Skeletal muscle satellite cell (primary cell): ENCODE measurements at regions not wholly inside any gene's neighbourhood (a gene's known extent, or its start where the extent isn't known, plus 50 kb on each side); places are given as distances from the start of the nearest gene placed in this dataset.

ENCODE experiments used
- H3K27me3 ChIP-seq: 2 replicates; pipeline ENCODE4 v1.7.0; 2013; ENCODE audit warnings: low read length; ENCODE audit not compliant: control insufficient read depth, insufficient read depth
- H3K36me3 ChIP-seq: 2 replicates; pipeline ENCODE4 v1.7.0; 2013; ENCODE audit warnings: mild to moderate bottlenecking, control low read depth, low read length; ENCODE audit not compliant: insufficient read depth
- H3K4me1 ChIP-seq: 2 replicates; pipeline ENCODE4 v1.7.0; 2013; ENCODE audit warnings: low read length; ENCODE audit not compliant: control insufficient read depth, insufficient read depth
- H3K4me2 ChIP-seq: 2 replicates; pipeline ENCODE4 v1.7.0; 2013; ENCODE audit warnings: mild to moderate bottlenecking, low read length
- H3K4me3 ChIP-seq: 2 replicates; pipeline ENCODE4 v1.7.0; 2013; ENCODE audit warnings: low read length
- H3K9ac ChIP-seq: 2 replicates; pipeline ENCODE4 v1.7.0; 2013; ENCODE audit warnings: mild to moderate bottlenecking, low read depth, low read length, moderate library complexity
- H3K9me3 ChIP-seq: replicated peaks from 2 replicates; pipeline ENCODE4 v1.7.0; 2013; ENCODE audit warnings: mild to moderate bottlenecking, control low read depth, low read length

DNA sequence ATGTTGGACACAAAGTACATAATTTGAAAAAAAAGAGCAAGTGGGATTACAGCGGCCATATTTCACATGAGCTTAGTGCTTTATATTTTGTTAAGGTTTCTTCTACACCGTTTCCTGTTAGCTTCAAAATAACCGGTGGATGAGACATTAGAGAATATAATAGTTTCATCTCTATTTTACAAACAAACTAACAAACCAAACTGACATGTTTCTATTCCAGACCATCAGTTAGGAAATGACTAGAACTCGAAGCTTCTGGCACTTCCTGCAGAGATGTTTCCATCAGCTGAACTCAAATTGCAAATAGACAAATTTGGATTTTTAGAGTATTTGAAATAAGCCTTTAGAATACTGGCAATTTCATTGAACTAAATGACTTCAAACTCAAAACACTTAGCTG lies 86.5 kb downstream of the MTRR start:
- no peaks in the 10 kb centered on the region for H3K27me3 ChIP-seq
- H3K9me3 ChIP-seq: no peaks in the 10 kb centered on the region
- no peaks in the 10 kb centered on the region for H3K4me1 ChIP-seq
- no peak overlapping the region for H3K4me2 ChIP-seq
- H3K36me3 ChIP-seq: no peaks in the 10 kb centered on the region
- no peak overlapping the region for H3K4me3 ChIP-seq
- H3K9ac ChIP-seq: no peak overlapping the region

DNA sequence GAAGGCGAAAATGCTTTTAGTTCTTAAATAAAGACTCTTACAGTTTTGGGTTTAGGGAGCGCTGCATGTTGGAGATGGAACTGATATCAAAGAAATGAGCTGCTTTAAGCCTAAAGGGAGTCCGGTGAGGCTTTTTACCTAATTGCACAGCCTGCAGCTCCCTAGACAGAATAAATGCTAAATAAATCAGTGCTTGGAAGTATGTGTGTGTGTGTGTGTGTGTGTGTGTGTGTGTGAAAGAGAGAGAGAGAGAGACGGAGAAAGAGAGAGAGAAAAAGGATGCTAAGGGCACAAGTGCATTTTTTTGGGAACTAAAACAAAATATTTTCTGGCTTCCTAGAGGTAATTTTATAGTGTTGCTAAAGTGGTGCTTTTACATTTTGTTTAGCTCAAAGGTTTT lies 88.4 kb downstream of the MTRR start:
- H3K4me3 ChIP-seq: no peak overlapping the region
- no peaks in the 10 kb centered on the region for H3K4me1 ChIP-seq
- no peak overlapping the region for H3K9ac ChIP-seq

GRCh38 chr5:7960142-7960541 lies 91.2 kb downstream of the MTRR start:
- Histone ChIP-seq H3K27me3 (no peaks in the 10 kb centered on the region), H3K36me3 (no peaks in the 10 kb centered on the region), H3K9ac (no peak overlapping the region), H3K9me3 (no peaks in the 10 kb centered on the region), H3K4me2 (no peak overlapping the region), H3K4me1 (no peaks in the 10 kb centered on the region), H3K4me3 (no peak overlapping the region)

More for the DNA sequence above, 88.4 kb downstream of the MTRR start:
- H3K27me3 ChIP-seq: no peaks in the 10 kb centered on the region
- no peaks in the 10 kb centered on the region for H3K9me3 ChIP-seq
- no peaks in the 10 kb centered on the region for H3K36me3 ChIP-seq
- H3K4me2 ChIP-seq: no peak overlapping the region

- Histone ChIP-seq H3K36me3 (no peaks in the 10 kb centered on the region), H3K9me3 (no peaks in the 10 kb centered on the region), H3K9ac (no peak overlapping the region), H3K4me2 (no peak overlapping the region), H3K4me1 (no peaks in the 10 kb centered on the region), H3K4me3 (no peak overlapping the region), H3K27me3 (no peaks in the 10 kb centered on the region)
Measured at GRCh38 chr5:7961540-7961939, 92.6 kb downstream of the MTRR start.

GRCh38 chr5:7970816-7971215 lies 101.9 kb downstream of the MTRR start:
- Histone ChIP-seq H3K9ac (no peak overlapping the region), H3K27me3 (no peaks in the 10 kb centered on the region), H3K4me2 (no peak overlapping the region), H3K9me3 (no peaks in the 10 kb centered on the region), H3K4me1 (no peaks in the 10 kb centered on the region), H3K4me3 (no peak overlapping the region), H3K36me3 (no peaks in the 10 kb centered on the region)

GRCh38 chr5:7976411-7977190 lies 107.7 kb downstream of the MTRR start:
- H3K27me3 ChIP-seq: no peaks in the 10 kb centered on the region
- H3K4me1 ChIP-seq: no peaks in the 10 kb centered on the region
- no peaks in the 10 kb centered on the region for H3K36me3 ChIP-seq
- H3K4me3 ChIP-seq: no peak overlapping the region
- H3K9me3 ChIP-seq: no peaks in the 10 kb centered on the region
- no peak overlapping the region for H3K4me2 ChIP-seq
- H3K9ac ChIP-seq: no peak overlapping the region

DNA sequence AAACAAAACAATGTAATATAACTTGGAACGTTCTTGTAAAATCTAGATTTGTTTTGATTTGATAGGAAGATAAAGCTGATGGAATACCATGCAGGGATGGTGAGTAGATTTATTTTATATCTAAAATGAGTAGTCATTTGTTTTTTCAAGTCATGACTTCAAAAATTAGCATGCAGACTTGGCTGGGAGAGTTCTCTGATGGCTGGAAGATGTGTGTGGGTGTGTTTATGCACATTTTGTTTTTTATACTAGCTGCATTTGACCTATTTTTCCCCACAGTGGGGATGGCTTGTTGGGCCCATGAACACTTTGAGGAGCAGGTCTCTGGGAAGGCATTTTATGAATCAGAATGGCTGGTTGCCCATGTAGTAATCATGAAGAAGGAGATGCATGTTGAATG lies 109.2 kb downstream of the MTRR start:
- H3K9ac ChIP-seq: no peak overlapping the region
- H3K36me3 ChIP-seq: no peaks in the 10 kb centered on the region
- H3K9me3 ChIP-seq: no peaks in the 10 kb centered on the region
- H3K4me2 ChIP-seq: no peak overlapping the region
- no peaks in the 10 kb centered on the region for H3K27me3 ChIP-seq
- no peaks in the 10 kb centered on the region for H3K4me1 ChIP-seq
- H3K4me3 ChIP-seq: no peak overlapping the region

DNA sequence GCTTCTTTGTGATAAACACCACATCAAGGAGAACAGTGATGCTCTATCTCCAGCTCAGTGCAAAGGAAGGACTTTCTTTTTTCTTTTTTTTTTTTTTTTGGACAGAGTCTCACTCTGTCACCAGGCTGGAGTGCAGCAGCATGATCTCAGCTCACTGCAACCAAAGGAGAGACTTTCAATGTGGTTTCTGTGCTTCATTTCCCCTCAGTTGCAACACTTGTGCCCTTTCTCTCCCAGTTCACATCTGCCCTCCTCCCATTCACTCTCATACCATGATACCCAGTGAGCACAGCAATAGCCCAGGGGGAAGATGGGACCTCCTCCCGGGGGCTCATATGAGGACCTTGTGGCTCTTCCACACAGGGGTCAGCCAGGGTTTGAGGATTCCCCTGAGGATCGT lies 110.0 kb downstream of the MTRR start:
- Histone ChIP-seq H3K9ac (no peak overlapping the region), H3K4me1 (no peaks in the 10 kb centered on the region), H3K4me3 (no peak overlapping the region), H3K4me2 (no peak overlapping the region), H3K36me3 (no peaks in the 10 kb centered on the region), H3K9me3 (no peaks in the 10 kb centered on the region), H3K27me3 (no peaks in the 10 kb centered on the region)

DNA sequence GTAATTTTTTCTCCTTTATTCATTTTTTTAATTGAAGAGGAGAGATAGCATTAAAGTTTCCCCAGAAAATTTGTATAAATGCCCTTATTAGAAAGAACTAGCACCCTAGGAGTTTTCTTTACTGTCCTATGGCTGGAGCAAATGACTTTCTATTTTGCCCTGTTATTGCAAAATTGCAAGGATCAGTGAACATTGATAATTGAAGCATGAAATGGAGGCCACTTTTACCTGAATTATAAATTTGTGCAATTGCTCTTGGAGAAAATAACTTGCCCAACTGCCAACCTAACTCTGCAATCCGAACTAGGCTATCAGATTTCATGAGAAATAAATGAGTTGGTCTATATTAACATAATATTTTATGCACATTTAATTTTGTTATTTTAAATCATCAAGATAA lies 111.9 kb downstream of the MTRR start:
- Histone ChIP-seq H3K9me3 (no peaks in the 10 kb centered on the region), H3K27me3 (no peaks in the 10 kb centered on the region), H3K4me2 (no peak overlapping the region), H3K4me3 (no peak overlapping the region), H3K9ac (no peak overlapping the region), H3K36me3 (no peaks in the 10 kb centered on the region), H3K4me1 (no peaks in the 10 kb centered on the region)

GRCh38 chr5:7983433-7983832 lies 114.5 kb downstream of the MTRR start:
- Histone ChIP-seq H3K9me3 (no peaks in the 10 kb centered on the region), H3K36me3 (no peaks in the 10 kb centered on the region), H3K4me1 (no peaks in the 10 kb centered on the region), H3K4me2 (no peak overlapping the region), H3K9ac (no peak overlapping the region), H3K4me3 (no peak overlapping the region), H3K27me3 (no peaks in the 10 kb centered on the region)

DNA sequence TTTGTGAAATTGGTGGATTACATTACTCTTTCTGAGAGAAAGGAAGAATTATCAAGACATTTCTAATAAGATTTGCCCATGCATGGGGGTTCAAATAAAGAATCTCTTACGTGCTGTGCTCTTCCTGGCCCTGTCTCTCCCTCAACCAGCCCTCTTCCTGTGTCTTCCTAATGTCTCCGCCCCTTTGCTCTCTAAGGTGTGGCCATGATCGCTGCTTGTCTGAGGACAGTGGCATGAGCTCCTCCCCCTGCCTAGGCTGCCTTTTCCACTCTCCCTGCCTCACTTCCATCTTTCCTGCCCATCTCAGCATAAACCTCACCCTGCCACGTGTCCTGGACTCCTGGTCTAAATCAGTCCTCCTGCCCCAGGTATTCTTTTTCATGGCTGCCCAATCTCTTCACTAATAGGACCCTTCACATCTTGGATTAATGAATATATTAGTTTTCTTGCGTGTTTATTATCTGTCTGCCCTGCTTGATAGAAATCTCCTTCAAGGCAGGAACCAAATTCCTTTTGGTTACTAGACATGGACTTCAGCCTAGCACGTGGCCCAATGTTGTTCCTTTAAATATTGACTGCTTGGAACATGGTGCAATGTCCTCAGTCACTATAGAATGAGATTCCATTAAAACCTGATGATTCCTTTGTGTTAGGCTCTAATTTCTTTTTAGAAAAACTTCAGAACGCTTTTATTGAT lies 122.3 kb downstream of the MTRR start:
- Histone ChIP-seq H3K4me2 (no peak overlapping the region), H3K9me3 (no peaks in the 10 kb centered on the region), H3K36me3 (no peaks in the 10 kb centered on the region), H3K4me3 (no peak overlapping the region), H3K9ac (no peak overlapping the region), H3K27me3 (no peaks in the 10 kb centered on the region), H3K4me1 (no peaks in the 10 kb centered on the region)
